Parathyroid adenoma (tissue), 2 donors: ENCODE measurements at regions not wholly inside any gene's neighbourhood (a gene's known extent, or its start where the extent isn't known, plus 50 kb on each side); places are given as distances from the start of the nearest gene placed in this dataset.

Experiments
- H2AFZ ChIP-seq: fragments of 300-600 bp; sonication (generic); one replicate; pipeline ENCODE4 v1.7.0; 2017; ENCODE audit warnings: antibody characterized with exemption, mild to moderate bottlenecking
- H3K27ac ChIP-seq: fragments of 300-600 bp; sonication (generic); one replicate; pipeline ENCODE4 v1.7.0; 2017
- H3K27me3 ChIP-seq: fragments of 300-600 bp; sonication (generic); one replicate; pipeline ENCODE4 v1.7.0; 2017; ENCODE audit warnings: low read length; ENCODE audit not compliant: control insufficient read depth, insufficient read depth
- H3K36me3 ChIP-seq: fragments of 300-600 bp; sonication (generic); one replicate; pipeline ENCODE4 v1.7.0; 2017; ENCODE audit warnings: low read length; ENCODE audit not compliant: control insufficient read depth, insufficient read depth
- H3K4me1 ChIP-seq: fragments of 300-600 bp; sonication (generic); one replicate; pipeline ENCODE4 v1.7.0; 2017; ENCODE audit warnings: control low read depth
- H3K4me2 ChIP-seq: fragments of 300-600 bp; sonication (generic); one replicate; pipeline ENCODE4 v1.7.0; 2017; ENCODE audit warnings: low read length
- H3K4me3 ChIP-seq: fragments of 300-600 bp; sonication (generic); one replicate; pipeline ENCODE4 v1.7.0; 2017; ENCODE audit warnings: low read depth, low read length
- H3K79me2 ChIP-seq: fragments of 300-600 bp; sonication (generic); one replicate; pipeline ENCODE4 v1.7.0; 2017; ENCODE audit warnings: control low read depth
- H3K9ac ChIP-seq: fragments of 300-600 bp; sonication (generic); one replicate; pipeline ENCODE4 v1.7.0; 2017; ENCODE audit warnings: mild to moderate bottlenecking
- H3K9me3 ChIP-seq: fragments of 300-600 bp; sonication (generic); one replicate; pipeline ENCODE4 v1.7.0; 2017; ENCODE audit warnings: low read length; ENCODE audit not compliant: control insufficient read depth
- TF ChIP-seq, protein P1 (sequence below): fragments of 300-600 bp; sonication (generic); IDR thresholded peaks from one replicate; pipeline ENCODE4 v1.7.0; 2017; ENCODE audit warnings: antibody characterized with exemption, mild to moderate bottlenecking
- donor health status: primary hyperparathyroidism.

DNA sequence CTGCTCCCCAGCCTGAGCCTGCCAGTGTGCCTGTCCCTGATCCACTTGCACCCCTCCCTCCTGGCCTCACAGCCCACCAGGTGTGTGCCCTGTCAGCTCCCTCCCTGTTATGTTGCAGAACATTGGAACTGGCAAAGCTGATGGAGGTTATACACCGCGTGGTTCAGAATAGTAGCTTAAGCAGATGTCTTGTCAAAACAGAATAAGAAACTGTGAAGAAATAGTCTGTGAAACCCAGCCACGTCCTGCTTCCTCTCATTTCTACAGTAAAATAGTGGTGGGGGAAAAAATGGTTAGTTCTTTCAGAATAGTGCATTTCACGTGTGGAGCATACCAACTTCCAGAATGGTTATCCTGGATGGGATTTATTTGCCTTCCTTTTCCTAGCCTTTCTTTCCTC lies 161.2 kb upstream of the NAV2 start:
- no peaks in the 10 kb centered on the region for H3K36me3 ChIP-seq
- H3K27ac ChIP-seq = no peak overlapping the region
- H3K9me3 ChIP-seq = no peaks in the 10 kb centered on the region
- H3K9ac ChIP-seq = no peak overlapping the region
- H3K27me3 ChIP-seq = no peaks in the 10 kb centered on the region
- TF ChIP-seq, protein P1, sequence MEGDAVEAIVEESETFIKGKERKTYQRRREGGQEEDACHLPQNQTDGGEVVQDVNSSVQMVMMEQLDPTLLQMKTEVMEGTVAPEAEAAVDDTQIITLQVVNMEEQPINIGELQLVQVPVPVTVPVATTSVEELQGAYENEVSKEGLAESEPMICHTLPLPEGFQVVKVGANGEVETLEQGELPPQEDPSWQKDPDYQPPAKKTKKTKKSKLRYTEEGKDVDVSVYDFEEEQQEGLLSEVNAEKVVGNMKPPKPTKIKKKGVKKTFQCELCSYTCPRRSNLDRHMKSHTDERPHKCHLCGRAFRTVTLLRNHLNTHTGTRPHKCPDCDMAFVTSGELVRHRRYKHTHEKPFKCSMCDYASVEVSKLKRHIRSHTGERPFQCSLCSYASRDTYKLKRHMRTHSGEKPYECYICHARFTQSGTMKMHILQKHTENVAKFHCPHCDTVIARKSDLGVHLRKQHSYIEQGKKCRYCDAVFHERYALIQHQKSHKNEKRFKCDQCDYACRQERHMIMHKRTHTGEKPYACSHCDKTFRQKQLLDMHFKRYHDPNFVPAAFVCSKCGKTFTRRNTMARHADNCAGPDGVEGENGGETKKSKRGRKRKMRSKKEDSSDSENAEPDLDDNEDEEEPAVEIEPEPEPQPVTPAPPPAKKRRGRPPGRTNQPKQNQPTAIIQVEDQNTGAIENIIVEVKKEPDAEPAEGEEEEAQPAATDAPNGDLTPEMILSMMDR = no peak
- H3K79me2 ChIP-seq = no peaks in the 10 kb centered on the region
- H3K4me1 ChIP-seq = no peaks in the 10 kb centered on the region
- H3K4me2 ChIP-seq = no peak overlapping the region
- no peak overlapping the region for H3K4me3 ChIP-seq
- no peak overlapping the region for H2AFZ ChIP-seq

DNA sequence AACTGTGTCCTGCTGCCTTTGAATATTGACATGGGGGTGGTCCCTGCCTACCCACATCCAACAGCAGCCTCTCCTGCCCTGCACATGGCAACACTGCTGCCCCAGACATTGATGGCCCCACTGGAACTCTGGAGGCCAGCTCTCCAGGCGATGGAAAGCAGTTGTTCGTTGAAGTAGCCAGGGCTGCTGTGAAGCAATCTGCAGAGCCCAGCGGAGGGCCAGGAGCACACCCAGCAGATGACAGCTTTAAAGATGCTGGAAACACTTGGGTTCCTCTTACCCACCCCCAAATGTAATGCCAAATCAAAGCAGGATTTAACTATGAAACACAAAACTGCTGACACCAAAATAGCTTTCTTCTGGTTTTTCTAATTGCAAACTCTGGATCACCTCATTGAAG lies 165.6 kb upstream of the NAV2 start:
- Histone ChIP-seq H3K4me3 (no peak overlapping the region), H2AFZ (no peak overlapping the region), H3K4me1 (no peaks in the 10 kb centered on the region), H3K27me3 (no peaks in the 10 kb centered on the region), H3K9ac (no peak overlapping the region), H3K79me2 (no peaks in the 10 kb centered on the region), H3K27ac (no peak overlapping the region), H3K36me3 (no peaks in the 10 kb centered on the region), H3K4me2 (no peak overlapping the region), H3K9me3 (no peaks in the 10 kb centered on the region)
- TF ChIP-seq, protein P1 = no peak

DNA sequence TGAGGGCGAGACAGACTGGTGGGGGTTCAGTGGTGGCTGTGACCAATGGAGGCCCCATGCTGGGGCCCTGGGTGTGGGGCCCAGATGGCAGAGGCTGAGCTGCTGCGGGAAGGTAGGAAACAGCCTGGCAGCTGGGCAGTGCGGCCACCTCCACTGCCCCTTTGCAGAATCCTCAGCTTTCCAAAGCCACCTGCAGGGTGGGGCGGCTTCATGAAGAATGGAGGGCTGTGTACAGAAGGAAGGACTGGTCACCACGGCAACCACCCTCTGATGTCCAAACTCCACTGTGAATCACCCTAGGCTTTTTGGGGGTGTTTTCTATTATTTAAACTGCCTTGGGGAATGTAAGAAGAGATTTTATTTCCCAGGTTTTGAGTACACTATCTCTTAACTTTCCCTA lies 166.3 kb upstream of the NAV2 start:
- Histone ChIP-seq H2AFZ (no peak overlapping the region), H3K4me2 (no peak overlapping the region), H3K4me3 (no peak overlapping the region), H3K36me3 (no peaks in the 10 kb centered on the region), H3K27me3 (no peaks in the 10 kb centered on the region), H3K4me1 (no peaks in the 10 kb centered on the region), H3K79me2 (no peaks in the 10 kb centered on the region), H3K9me3 (no peaks in the 10 kb centered on the region), H3K27ac (no peak overlapping the region), H3K9ac (no peak overlapping the region)
- TF ChIP-seq, protein P1 = no peak

DNA sequence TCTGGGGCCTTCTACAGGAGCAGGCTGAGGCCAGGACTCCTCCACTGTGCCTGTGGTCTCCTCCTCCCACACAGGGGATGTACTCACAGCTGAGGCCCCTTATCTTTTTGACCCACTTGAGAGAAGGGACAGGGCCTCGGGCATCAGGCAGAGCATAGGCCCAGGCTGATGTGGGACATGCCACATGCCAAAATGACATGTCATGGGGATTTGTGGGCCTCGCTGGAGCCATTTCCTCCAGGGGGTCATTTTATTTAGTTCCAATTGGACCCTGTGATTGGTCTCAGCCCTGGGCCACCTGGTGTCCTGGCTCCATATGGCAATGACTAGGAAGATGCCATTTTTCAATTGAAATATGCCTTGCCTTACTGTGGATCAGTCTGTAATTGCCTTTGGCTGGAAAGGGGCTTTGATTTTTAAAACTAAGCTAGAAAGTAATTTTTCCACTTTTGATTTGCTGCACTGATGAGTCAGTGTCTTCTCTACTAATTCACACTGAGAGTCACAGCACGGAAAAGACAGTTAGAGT lies 171.1 kb upstream of the NAV2 start:
- Histone ChIP-seq H3K36me3 (no peaks in the 10 kb centered on the region), H2AFZ (no peak overlapping the region), H3K9ac (no peak overlapping the region), H3K4me2 (no peak overlapping the region), H3K27me3 (no peaks in the 10 kb centered on the region), H3K79me2 (no peaks in the 10 kb centered on the region), H3K4me1 (no peaks in the 10 kb centered on the region), H3K9me3 (no peaks in the 10 kb centered on the region), H3K27ac (no peak overlapping the region), H3K4me3 (no peak overlapping the region)
- TF ChIP-seq, protein P1 = no peak

DNA sequence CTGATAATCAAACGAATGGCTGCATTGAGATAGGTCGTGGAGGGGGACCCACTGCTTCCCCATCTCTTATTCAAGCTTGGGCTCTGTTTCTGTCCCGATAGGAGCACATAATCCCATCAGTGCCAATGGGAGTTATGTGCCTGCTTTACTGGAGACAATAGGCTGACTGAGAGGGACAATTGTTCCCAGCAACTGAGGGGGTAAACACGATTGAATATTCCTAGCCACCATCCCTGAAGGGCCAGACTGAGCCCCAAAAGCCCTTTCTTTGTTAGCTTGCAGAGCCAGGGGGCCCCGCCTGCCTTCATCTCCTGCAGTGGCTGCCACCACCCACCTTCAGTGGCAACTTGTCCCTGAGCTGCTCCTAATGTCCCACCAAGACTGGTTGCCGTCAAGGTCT lies 172.8 kb upstream of the NAV2 start:
- Histone ChIP-seq H3K4me3 (no peak overlapping the region), H3K79me2 (no peaks in the 10 kb centered on the region), H3K4me2 (no peak overlapping the region), H3K9me3 (no peaks in the 10 kb centered on the region), H3K27ac (no peak overlapping the region), H3K9ac (no peak overlapping the region), H3K27me3 (no peaks in the 10 kb centered on the region), H2AFZ (no peak overlapping the region), H3K4me1 (no peaks in the 10 kb centered on the region), H3K36me3 (no peaks in the 10 kb centered on the region)
- TF ChIP-seq, protein P1 = no peak
